ENCODE measurements at regions not wholly inside any gene's neighbourhood (a gene's known extent, or its start where the extent isn't known, plus 50 kb on each side); places are given as distances from the start of the nearest gene placed in this dataset.

DNA sequence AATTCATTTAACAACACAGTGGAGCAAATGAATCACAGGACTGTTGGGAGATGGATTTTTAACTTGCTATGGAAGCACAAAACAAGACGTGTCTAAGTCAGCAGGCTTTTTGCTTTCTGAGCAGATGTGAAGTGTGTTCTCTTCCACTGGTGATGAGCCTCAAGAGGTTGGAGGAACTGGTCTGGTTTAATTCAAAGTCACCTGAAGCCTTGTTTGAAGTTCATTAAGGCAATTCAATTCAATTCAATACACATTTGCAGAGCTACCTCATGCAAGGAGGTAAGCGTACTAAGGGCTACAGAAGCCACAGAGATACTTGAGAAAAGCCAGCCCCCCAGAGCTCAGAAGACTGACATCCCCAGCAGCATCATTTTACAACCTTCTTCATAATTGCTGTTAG, 68.4 kb upstream of the PALS2 start:
- DNase-seq (ENCODE audit: low spot score) (no peak), ATAC-seq (ENCODE audit: low read depth) (no peak)
- Histone ChIP-seq H3K27me3 (ENCODE audit: insufficient read depth, poor library complexity, severe bottlenecking) (peaks cover 6% of the 10 kb centered on the region), H3K27ac (ENCODE audit: poor library complexity, severe bottlenecking) (no peak overlapping the region), H3K36me3 (ENCODE audit: low read depth) (no peaks in the 10 kb centered on the region), H3K9me3 (ENCODE audit: severe bottlenecking) (peaks cover 2% of the 10 kb centered on the region), H3K4me3 (ENCODE audit: severe bottlenecking) (no peak overlapping the region), H3K4me1 (ENCODE audit: insufficient read depth, poor library complexity, severe bottlenecking) (no peaks in the 10 kb centered on the region)
- TF ChIP-seq, protein P1, sequence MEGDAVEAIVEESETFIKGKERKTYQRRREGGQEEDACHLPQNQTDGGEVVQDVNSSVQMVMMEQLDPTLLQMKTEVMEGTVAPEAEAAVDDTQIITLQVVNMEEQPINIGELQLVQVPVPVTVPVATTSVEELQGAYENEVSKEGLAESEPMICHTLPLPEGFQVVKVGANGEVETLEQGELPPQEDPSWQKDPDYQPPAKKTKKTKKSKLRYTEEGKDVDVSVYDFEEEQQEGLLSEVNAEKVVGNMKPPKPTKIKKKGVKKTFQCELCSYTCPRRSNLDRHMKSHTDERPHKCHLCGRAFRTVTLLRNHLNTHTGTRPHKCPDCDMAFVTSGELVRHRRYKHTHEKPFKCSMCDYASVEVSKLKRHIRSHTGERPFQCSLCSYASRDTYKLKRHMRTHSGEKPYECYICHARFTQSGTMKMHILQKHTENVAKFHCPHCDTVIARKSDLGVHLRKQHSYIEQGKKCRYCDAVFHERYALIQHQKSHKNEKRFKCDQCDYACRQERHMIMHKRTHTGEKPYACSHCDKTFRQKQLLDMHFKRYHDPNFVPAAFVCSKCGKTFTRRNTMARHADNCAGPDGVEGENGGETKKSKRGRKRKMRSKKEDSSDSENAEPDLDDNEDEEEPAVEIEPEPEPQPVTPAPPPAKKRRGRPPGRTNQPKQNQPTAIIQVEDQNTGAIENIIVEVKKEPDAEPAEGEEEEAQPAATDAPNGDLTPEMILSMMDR (IDR thresholded peaks at IDR 0.05; ENCODE audit: poor library complexity, severe bottlenecking): no peak

DNA sequence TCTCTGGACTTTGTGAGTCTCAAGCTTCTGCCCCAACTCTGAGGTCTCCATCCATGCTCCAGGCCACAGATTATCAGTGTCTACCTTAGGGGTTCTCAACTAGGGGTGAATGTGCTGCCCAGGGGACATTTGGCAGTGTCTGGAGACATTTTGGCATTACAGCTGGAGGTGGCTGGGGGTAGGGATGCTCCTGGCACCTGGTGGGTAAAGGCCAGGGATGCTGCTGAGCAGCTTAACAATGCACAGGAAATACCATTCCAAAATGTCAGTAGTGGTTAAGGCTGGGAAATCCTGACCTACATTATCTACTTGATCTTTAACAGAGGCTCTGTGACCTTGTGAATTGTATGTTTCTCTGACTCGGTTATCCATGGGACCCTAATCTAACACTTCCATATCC, 67.3 kb upstream of the PALS2 start:
- H3K27ac ChIP-seq (ENCODE audit: poor library complexity, severe bottlenecking): no peak overlapping the region
- ATAC-seq (ENCODE audit: low read depth): no peak
- no peak for DNase-seq (ENCODE audit: low spot score)
- H3K9me3 ChIP-seq (ENCODE audit: severe bottlenecking): peaks cover 2% of the 10 kb centered on the region
- no peak overlapping the region for H3K4me3 ChIP-seq (ENCODE audit: severe bottlenecking)
- H3K27me3 ChIP-seq (ENCODE audit: insufficient read depth, poor library complexity, severe bottlenecking): peaks cover 6% of the 10 kb centered on the region
- H3K4me1 ChIP-seq (ENCODE audit: insufficient read depth, poor library complexity, severe bottlenecking): no peaks in the 10 kb centered on the region
- no peaks in the 10 kb centered on the region for H3K36me3 ChIP-seq (ENCODE audit: low read depth)
- TF ChIP-seq, protein P1 (IDR thresholded peaks at IDR 0.05; ENCODE audit: poor library complexity, severe bottlenecking): no peak

DNA sequence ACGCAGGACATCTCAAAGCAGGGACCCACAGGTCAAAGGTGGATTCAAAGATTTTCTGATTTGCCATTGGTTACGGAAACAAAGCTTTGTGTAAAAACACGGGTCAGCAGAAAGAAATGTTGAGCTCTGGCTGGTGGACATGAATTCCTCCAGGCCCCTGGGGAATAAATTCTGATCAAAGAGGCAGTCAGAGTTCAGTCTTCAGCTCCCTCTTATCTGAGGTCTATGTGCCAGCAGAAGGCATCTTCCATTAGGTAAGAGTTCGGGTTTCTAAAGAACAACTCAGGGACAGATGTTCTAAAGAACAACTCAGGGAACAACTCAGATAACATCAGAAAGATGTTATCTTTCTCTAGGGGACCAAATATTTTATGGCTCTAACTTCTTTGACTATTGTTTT, 64.9 kb upstream of the PALS2 start:
- DNase-seq (ENCODE audit: low spot score) (no peak), ATAC-seq (ENCODE audit: low read depth) (no peak)
- Histone ChIP-seq H3K36me3 (ENCODE audit: low read depth) (no peaks in the 10 kb centered on the region), H3K27ac (ENCODE audit: poor library complexity, severe bottlenecking) (no peak overlapping the region), H3K4me3 (ENCODE audit: severe bottlenecking) (no peak overlapping the region), H3K9me3 (ENCODE audit: severe bottlenecking) (peaks cover 2% of the 10 kb centered on the region), H3K4me1 (ENCODE audit: insufficient read depth, poor library complexity, severe bottlenecking) (no peaks in the 10 kb centered on the region), H3K27me3 (ENCODE audit: insufficient read depth, poor library complexity, severe bottlenecking) (peaks cover 3% of the 10 kb centered on the region)
- TF ChIP-seq, protein P1 (IDR thresholded peaks at IDR 0.05; ENCODE audit: poor library complexity, severe bottlenecking): no peak

DNA sequence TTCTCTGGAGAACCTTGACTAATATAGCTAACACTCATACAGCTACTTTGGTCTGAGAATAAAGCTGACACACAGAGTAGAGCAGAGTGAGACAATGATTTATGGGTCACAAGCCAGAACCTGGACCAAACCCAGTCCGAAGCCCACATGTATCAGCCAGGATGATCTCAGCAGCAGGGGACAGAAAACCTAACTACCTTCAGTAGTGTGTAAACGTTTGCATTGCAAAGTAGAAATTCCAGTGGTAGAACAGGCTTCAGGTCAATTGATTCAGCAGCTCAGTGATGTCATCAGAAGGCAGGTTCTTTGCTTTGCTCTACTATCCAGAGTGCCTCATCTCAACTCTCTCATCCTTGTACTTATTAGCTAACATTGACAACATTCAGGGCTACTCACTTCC, 62.5 kb upstream of the PALS2 start:
- Histone ChIP-seq H3K9me3 (ENCODE audit: severe bottlenecking) (peaks cover 2% of the 10 kb centered on the region), H3K27me3 (ENCODE audit: insufficient read depth, poor library complexity, severe bottlenecking) (peaks cover 3% of the 10 kb centered on the region), H3K27ac (ENCODE audit: poor library complexity, severe bottlenecking) (no peak overlapping the region), H3K4me3 (ENCODE audit: severe bottlenecking) (no peak overlapping the region), H3K4me1 (ENCODE audit: insufficient read depth, poor library complexity, severe bottlenecking) (no peaks in the 10 kb centered on the region), H3K36me3 (ENCODE audit: low read depth) (no peaks in the 10 kb centered on the region)
- no peak for DNase-seq (ENCODE audit: low spot score)
- TF ChIP-seq, protein P1 (IDR thresholded peaks at IDR 0.05; ENCODE audit: poor library complexity, severe bottlenecking): no peak
- no peak for ATAC-seq (ENCODE audit: low read depth)

DNA sequence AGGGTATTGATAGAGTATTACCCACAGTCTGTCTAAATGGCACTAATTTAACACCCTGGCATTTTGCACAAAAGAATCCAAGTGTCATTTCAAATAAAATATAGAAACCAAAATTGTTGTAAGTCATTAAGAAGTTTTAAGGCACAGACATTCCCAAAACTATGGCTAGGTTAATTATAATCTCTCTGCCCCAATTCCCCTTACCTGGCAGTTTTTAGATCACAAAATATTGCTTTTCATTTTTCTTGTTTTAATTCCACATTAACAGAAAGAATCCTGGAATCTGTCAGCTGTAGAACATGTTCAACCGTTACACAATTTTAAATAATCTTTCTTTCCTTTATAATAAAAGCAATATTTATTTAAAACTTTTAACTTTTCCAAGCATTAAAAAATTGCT, 56.1 kb upstream of the PALS2 start:
- TF ChIP-seq, protein P1 (IDR thresholded peaks at IDR 0.05; ENCODE audit: poor library complexity, severe bottlenecking): no peak
- DNase-seq (ENCODE audit: low spot score) (no peak), ATAC-seq (ENCODE audit: low read depth) (no peak)
- H3K4me3 ChIP-seq (ENCODE audit: severe bottlenecking): no peak overlapping the region
- H3K9me3 ChIP-seq (ENCODE audit: severe bottlenecking): no peaks in the 10 kb centered on the region
- H3K4me1 ChIP-seq (ENCODE audit: insufficient read depth, poor library complexity, severe bottlenecking): no peaks in the 10 kb centered on the region
- H3K27ac ChIP-seq (ENCODE audit: poor library complexity, severe bottlenecking): no peak overlapping the region
- peaks cover 10% of the 10 kb centered on the region for H3K27me3 ChIP-seq (ENCODE audit: insufficient read depth, poor library complexity, severe bottlenecking)
- no peaks in the 10 kb centered on the region for H3K36me3 ChIP-seq (ENCODE audit: low read depth)

All from RWPE2 (cell line).